ENCODE measurements at regions not wholly inside any gene's neighbourhood (a gene's known extent, or its start where the extent isn't known, plus 50 kb on each side); places are given as distances from the start of the nearest gene placed in this dataset.

GRCh38 chr2:71797035-71797810, 343.9 kb downstream of the DYSF start:
- TF ChIP-seq CTCF (IDR thresholded peaks at IDR 0.05; ENCODE audit: poor library complexity) = no peak
- no peak for TF ChIP-seq EZH2phosphoT487 (IDR thresholded peaks at IDR 0.05; ENCODE audit: low read depth, severe bottlenecking, unreplicated experiment)

Data from hepatocyte (in vitro differentiated cells).